GM06990 (cell line): ENCODE measurements at regions not wholly inside any gene's neighbourhood (a gene's known extent, or its start where the extent isn't known, plus 50 kb on each side); places are given as distances from the start of the nearest gene placed in this dataset.
"Not testable (repeated sequence)": the region's sequence is repeated elsewhere in the genome, so short reads cannot be mapped to it uniquely, and the experiment has no call there.

Source experiments
- DNase-seq: peaks from one replicate; pipeline ENCODE4 v3.0.0-alpha.2; 2011; ENCODE audit not compliant: insufficient read length; ENCODE audit errors: extremely low read depth
- H3K27me3 ChIP-seq: replicated peaks from 2 replicates; pipeline ENCODE4 v1.6.0; 2011; ENCODE audit warnings: low read length; ENCODE audit not compliant: control insufficient read depth, insufficient read depth
- H3K36me3 ChIP-seq: 2 replicates; pipeline ENCODE4 v1.5.1; 2011; ENCODE audit warnings: low read length; ENCODE audit not compliant: control insufficient read depth, insufficient read depth
- H3K4me3 ChIP-seq: replicated peaks from 2 replicates; pipeline ENCODE4 v1.5.1; 2011; ENCODE audit warnings: low read depth, mild to moderate bottlenecking, control low read depth, low read length
- CTCF ChIP-seq: IDR thresholded peaks from 2 replicates; pipeline ENCODE4 v1.5.1; 2011; ENCODE audit warnings: low read length, control low read depth, mild to moderate bottlenecking, inconsistent platforms; ENCODE audit not compliant: insufficient read depth, poor library complexity, severe bottlenecking

DNA sequence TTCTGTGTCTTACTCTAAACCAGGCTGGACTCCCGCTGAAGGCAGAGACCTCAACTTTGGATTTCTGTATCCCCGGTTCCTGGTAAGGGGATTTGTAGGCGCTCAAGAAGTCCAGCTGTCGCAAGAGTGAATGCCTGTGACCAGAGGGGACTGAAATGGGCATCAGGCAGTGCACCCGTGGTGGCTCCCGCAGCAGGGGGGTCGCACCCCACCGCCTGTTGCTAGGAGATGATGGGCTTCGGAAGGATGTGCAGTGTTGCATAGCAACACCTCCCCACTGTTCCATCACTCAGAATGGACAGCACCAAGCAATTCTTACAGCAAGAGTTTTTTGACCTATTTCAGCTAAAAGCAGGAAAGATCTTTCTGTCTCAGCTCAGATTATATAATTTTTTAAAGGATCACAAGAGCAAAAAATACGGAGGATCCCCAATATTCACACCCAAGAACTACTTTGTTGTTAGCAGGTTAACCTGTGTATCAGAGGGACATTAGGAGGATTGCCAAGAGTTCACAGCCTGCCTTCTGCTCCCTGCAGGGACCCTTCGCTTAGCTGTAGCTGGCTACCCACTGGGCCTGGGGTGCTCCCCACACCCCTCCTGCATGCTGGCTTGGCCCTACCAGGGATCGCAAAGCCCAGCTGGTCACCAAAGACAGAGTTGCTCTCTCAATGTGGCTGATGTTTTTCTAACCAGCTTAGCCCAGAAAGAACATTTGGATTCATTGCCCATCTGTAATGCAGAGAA lies 63.8 kb downstream of the SOWAHC start:
- no peak for DNase-seq
- no peaks in the 10 kb centered on the region; the same call in 1 of the 2 replicates for H3K27me3 ChIP-seq
- H3K36me3 ChIP-seq: no peaks in the 10 kb centered on the region
- no peak overlapping the region for H3K4me3 ChIP-seq
- TF ChIP-seq CTCF: no peak

GRCh38 chr2:109678724-109679201 lies 64.6 kb downstream of the SOWAHC start:
- H3K36me3 ChIP-seq, H3K27me3 ChIP-seq, H3K4me3 ChIP-seq, DNase-seq: not testable (repeated sequence)

- H3K36me3 ChIP-seq: no peaks in the 10 kb centered on the region
- no peak overlapping the region for H3K4me3 ChIP-seq
- TF ChIP-seq CTCF: no peak
- no peak for DNase-seq
- H3K27me3 ChIP-seq: no peaks in the 10 kb centered on the region; the same call in 1 of the 2 replicates
Observed at GRCh38 chr2:109679225-109679624, 65.1 kb downstream of the SOWAHC start.

DNA sequence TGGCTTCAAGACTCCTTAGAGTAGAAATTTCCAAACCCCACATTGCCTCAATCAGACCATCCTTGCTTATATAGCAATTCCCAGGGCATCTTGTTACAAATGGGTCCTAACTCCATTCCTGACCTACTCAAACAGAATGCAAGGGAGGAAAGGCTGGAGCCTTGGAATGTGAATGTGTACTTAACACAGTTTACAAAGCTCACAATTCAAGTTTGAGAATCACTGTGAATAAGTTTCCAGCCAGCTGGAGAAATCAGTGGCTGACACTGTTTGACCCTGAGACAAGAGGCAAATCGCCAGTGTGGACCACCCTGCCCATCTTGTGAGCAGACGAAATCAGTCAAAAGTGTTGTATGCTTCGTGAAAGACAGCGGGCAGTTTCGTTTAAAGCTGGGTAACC lies 65.5 kb downstream of the SOWAHC start:
- H3K4me3 ChIP-seq: no peak overlapping the region
- TF ChIP-seq CTCF: no peak
- H3K27me3 ChIP-seq: no peaks in the 10 kb centered on the region; the same call in 1 of the 2 replicates
- H3K36me3 ChIP-seq: no peaks in the 10 kb centered on the region
- DNase-seq: no peak

GRCh38 chr2:109680523-109681297 lies 66.5 kb downstream of the SOWAHC start:
- TF ChIP-seq CTCF: no peak
- no peak for DNase-seq
- no peak overlapping the region for H3K4me3 ChIP-seq
- no peaks in the 10 kb centered on the region for H3K36me3 ChIP-seq
- no peaks in the 10 kb centered on the region; the same call in 1 of the 2 replicates for H3K27me3 ChIP-seq
